ENCODE measurements at regions not wholly inside any gene's neighbourhood (a gene's known extent, or its start where the extent isn't known, plus 50 kb on each side); places are given as distances from the start of the nearest gene placed in this dataset.

DNA sequence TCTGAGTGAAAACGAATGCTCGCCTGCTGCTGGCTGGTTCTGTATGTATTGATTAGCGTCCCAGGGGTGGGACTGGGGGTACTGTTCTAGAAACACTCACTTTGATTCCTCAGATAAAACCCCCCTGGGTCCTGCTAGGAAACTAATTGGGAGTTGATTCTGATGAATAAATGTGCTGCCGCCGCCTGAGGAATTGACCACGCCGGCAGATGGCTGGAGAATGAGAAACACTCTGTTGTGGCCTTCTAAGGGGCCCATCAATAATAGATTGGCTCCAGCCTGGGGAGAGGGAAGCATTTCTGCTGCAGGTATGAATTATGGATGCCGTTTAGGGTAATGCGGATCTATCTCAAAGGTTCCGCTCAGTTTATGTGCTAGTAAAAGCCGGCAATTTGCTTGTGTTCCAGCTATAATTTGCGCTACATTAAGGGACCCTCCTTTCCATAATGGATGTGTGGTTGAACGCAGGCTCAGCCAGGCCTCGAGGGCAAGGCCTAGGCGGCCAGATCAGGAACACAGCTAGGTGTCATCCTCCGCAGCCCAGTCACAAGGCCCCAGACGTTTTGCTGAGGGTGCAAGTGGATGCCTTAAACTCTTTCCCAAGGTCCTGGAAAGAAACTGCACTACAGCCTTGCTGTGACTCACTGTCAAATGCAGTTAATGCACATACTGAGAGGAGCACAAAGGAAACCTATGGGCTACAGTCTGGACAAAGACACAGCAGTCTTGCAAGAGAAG is 132.2 kb upstream of the HS3ST2 start:
- no peak overlapping the region for H3K4me3 ChIP-seq
- intact Hi-C loops (cut with DNase I; ENCODE audit: low total_unique reads): no loop called here

GRCh38 chr16:22683258-22683657 is 130.7 kb upstream of the HS3ST2 start:
- DNase-seq: no peak
- Histone ChIP-seq H3K36me3 (no peaks in the 10 kb centered on the region), H3K4me1 (peaks cover 12 to 16% of the 10 kb centered on the region in 2 donors), H3K27me3 (no peaks in the 10 kb centered on the region), H3K4me3 (no peak overlapping the region), H3K9me3 (no peaks in the 10 kb centered on the region), H3K27ac (peak overlapping the region in 1 of 4 donors; percentile 81)
- in situ Hi-C loops (cut with MboI; ENCODE audit: low sequenced_read_pairs in 4 of 4): no loop called here
- intact Hi-C loops (cut with DNase I; ENCODE audit: low total_unique reads): no loop called here
- TF ChIP-seq POLR2A (IDR thresholded peaks at IDR 0.05): no peak
- TF ChIP-seq, protein P1, sequence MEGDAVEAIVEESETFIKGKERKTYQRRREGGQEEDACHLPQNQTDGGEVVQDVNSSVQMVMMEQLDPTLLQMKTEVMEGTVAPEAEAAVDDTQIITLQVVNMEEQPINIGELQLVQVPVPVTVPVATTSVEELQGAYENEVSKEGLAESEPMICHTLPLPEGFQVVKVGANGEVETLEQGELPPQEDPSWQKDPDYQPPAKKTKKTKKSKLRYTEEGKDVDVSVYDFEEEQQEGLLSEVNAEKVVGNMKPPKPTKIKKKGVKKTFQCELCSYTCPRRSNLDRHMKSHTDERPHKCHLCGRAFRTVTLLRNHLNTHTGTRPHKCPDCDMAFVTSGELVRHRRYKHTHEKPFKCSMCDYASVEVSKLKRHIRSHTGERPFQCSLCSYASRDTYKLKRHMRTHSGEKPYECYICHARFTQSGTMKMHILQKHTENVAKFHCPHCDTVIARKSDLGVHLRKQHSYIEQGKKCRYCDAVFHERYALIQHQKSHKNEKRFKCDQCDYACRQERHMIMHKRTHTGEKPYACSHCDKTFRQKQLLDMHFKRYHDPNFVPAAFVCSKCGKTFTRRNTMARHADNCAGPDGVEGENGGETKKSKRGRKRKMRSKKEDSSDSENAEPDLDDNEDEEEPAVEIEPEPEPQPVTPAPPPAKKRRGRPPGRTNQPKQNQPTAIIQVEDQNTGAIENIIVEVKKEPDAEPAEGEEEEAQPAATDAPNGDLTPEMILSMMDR (IDR thresholded peaks at IDR 0.05 in 4 of 5, conservative IDR thresholded peaks at IDR 0.05 in 1 of 5): no peak
- ATAC-seq: no peak

More for the DNA sequence above, 132.2 kb upstream of the HS3ST2 start:
- Histone ChIP-seq H3K9me3 (no peaks in the 10 kb centered on the region), H3K27me3 (no peaks in the 10 kb centered on the region), H3K36me3 (no peaks in the 10 kb centered on the region), H3K4me1 (peaks cover 12 to 16% of the 10 kb centered on the region in 2 donors), H3K27ac (no peak overlapping the region)
- no peak for TF ChIP-seq POLR2A (IDR thresholded peaks at IDR 0.05)
- TF ChIP-seq, protein P1 (IDR thresholded peaks at IDR 0.05 in 4 of 5, conservative IDR thresholded peaks at IDR 0.05 in 1 of 5): no peak
- in situ Hi-C loops (cut with MboI; ENCODE audit: low sequenced_read_pairs in 4 of 4): no loop called here
- ATAC-seq (no peak), DNase-seq (no peak)

DNA sequence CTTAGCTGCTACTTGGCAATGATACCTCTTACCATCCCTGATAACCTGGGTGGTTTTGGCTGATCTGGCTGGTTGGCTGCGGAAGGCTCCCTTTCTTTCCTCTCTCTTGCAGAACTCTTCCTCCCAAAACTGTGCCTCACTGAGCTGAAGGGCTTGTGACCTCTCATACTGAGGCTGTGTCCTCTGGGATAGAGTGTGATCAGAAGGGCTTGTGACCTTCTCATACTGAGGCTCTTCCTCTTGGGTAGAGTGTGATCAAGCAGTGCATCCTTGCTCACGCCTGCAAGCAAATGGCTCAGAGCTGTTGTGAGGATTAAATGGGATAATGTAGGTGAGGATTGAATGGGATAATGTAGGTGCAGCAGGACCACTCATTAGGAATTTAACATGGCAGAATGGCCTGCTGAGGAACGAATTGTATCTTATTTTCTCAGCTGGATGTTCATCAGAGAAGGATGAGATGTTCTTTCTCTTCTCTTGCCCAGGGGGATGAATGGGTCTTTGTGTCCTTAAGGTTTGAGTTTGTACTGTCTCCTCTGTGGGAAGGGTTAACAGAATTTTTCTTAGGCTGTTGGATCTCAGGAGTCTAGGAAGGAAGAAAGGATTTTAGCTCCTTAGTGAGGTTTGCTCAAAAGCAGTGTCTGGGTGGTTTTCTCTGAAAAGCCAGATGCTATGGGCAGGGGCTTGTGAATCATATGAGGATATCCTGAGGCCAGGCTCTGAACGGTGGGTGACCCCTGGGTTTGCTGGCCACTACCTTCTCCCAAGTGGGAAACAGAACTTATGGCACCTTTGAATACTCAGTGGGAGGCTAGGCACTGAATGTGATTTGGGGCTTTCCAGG is 130.0 kb upstream of the HS3ST2 start:
- Histone ChIP-seq H3K27ac (peak overlapping the region in 3 of 4 donors; percentile 58 to 81 (median 74)), H3K4me1 (peaks cover 12 to 16% of the 10 kb centered on the region in 2 donors), H3K36me3 (no peaks in the 10 kb centered on the region), H3K27me3 (no peaks in the 10 kb centered on the region), H3K4me3 (no peak overlapping the region), H3K9me3 (no peaks in the 10 kb centered on the region)
- intact Hi-C loops (cut with DNase I; ENCODE audit: low total_unique reads) (no loop called here), in situ Hi-C loops (cut with MboI; ENCODE audit: low sequenced_read_pairs in 4 of 4) (no loop called here)
- no peak for TF ChIP-seq POLR2A (IDR thresholded peaks at IDR 0.05)
- TF ChIP-seq, protein P1 (IDR thresholded peaks at IDR 0.05 in 4 of 5, conservative IDR thresholded peaks at IDR 0.05 in 1 of 5): no peak
- DNase-seq (no peak), ATAC-seq (no peak)

- intact Hi-C loops (cut with DNase I; ENCODE audit: low total_unique reads): no loop called here
Measured at GRCh38 chr16:22684574-22685458, 129.1 kb upstream of the HS3ST2 start.

More at GRCh38 chr16:22684574-22685458, 129.1 kb upstream of the HS3ST2 start:
- no peaks in the 10 kb centered on the region for H3K9me3 ChIP-seq
- DNase-seq (no peak), ATAC-seq (no peak)
- in situ Hi-C loops (cut with MboI; ENCODE audit: low sequenced_read_pairs in 4 of 4): no loop called here
- H3K4me1 ChIP-seq: peaks cover 12 to 16% of the 10 kb centered on the region in 2 donors
- TF ChIP-seq, protein P1 (IDR thresholded peaks at IDR 0.05 in 4 of 5, conservative IDR thresholded peaks at IDR 0.05 in 1 of 5): no peak
- TF ChIP-seq POLR2A (IDR thresholded peaks at IDR 0.05): no peak
- no peaks in the 10 kb centered on the region for H3K36me3 ChIP-seq
- no peaks in the 10 kb centered on the region for H3K27me3 ChIP-seq
- peak overlapping the region in 3 of 4 donors; percentile 58 to 81 (median 74) for H3K27ac ChIP-seq
- H3K4me3 ChIP-seq: no peak overlapping the region

Measured in gastrocnemius medialis (tissue), 4 donors.